ENCODE measurements at regions not wholly inside any gene's neighbourhood (a gene's known extent, or its start where the extent isn't known, plus 50 kb on each side); places are given as distances from the start of the nearest gene placed in this dataset.

GRCh38 chr22:48845356-48845936, 982.2 kb downstream of the BRD1 start:
- H3K27ac Mint-ChIP-seq = no peak overlapping the region
- H3K9me3 Mint-ChIP-seq (ENCODE audit: insufficient read depth) = no peaks in the 10 kb centered on the region
- no peak for TF ChIP-seq CTCF (IDR thresholded peaks at IDR 0.05)
- TF ChIP-seq EZH2 (IDR thresholded peaks at IDR 0.05; ENCODE audit: borderline replicate concordance, insufficient read depth, low read depth, low read length, poor library complexity, severe bottlenecking) = no peak
- H3K4me1 Mint-ChIP-seq = no peaks in the 10 kb centered on the region
- ATAC-seq (ENCODE audit: low read depth) (no peak), DNase-seq (no peak)
- Histone ChIP-seq H3K9me3 (ENCODE audit: control extremely low read depth in 1 of 3, control insufficient read depth in 2 of 3, insufficient read depth in 1 of 3, low read length in 2 of 3) (peaks cover 0 to 20% (median 0%) of the 10 kb centered on the region in 3 donors), H3K4me1 (ENCODE audit: control insufficient read depth in 2 of 2, insufficient read depth in 2 of 2, low read length in 2 of 2) (no peaks in the 10 kb centered on the region), H3K27ac (ENCODE audit: low read length in 2 of 2) (no peak overlapping the region), H3K36me3 (replicated peaks in 1 of 2; ENCODE audit: control extremely low read depth in 1 of 2, control insufficient read depth in 1 of 2, extremely low read depth in 1 of 2, insufficient read depth in 2 of 2, low read length in 1 of 2) (no peaks in the 10 kb centered on the region), H3K4me2 (replicated peaks; ENCODE audit: low read depth, low read length, poor library complexity, severe bottlenecking) (no peak overlapping the region), H3K27me3 (replicated peaks in 1 of 4; ENCODE audit: control extremely low read depth in 1 of 4, control insufficient read depth in 3 of 4, insufficient read depth in 4 of 4, low read length in 3 of 4) (peaks cover 0 to 2% (median 0%) of the 10 kb centered on the region in 4 experiments), H3K4me3 (ENCODE audit: control extremely low read depth in 1 of 5, extremely low read depth in 1 of 5, insufficient read depth in 1 of 5, low read depth in 2 of 5, low read length in 4 of 5) (no peak overlapping the region), H3K79me2 (ENCODE audit: control insufficient read depth, insufficient read depth, low read length) (no peaks in the 10 kb centered on the region), H4K20me1 (ENCODE audit: control insufficient read depth, insufficient read depth, low read length, poor library complexity, severe bottlenecking) (no peaks in the 10 kb centered on the region), H2AFZ (ENCODE audit: insufficient read depth, low read depth, low read length, poor library complexity, severe bottlenecking) (no peak overlapping the region), H3K9ac (ENCODE audit: low read length) (no peak overlapping the region)
- CTCF ChIA-PET = no interaction called here
- intact Hi-C loops (cut with micrococcal nuclease) = no loop called here
- H3K4me3 Mint-ChIP-seq = no peak overlapping the region
- POLR2A ChIA-PET = no interaction called here
- peaks cover 3% of the 10 kb centered on the region for H3K27me3 Mint-ChIP-seq
- WGBS (ENCODE audit: insufficient coverage) = 92% methylated on average over 29 of the region's 29 CpGs

DNA sequence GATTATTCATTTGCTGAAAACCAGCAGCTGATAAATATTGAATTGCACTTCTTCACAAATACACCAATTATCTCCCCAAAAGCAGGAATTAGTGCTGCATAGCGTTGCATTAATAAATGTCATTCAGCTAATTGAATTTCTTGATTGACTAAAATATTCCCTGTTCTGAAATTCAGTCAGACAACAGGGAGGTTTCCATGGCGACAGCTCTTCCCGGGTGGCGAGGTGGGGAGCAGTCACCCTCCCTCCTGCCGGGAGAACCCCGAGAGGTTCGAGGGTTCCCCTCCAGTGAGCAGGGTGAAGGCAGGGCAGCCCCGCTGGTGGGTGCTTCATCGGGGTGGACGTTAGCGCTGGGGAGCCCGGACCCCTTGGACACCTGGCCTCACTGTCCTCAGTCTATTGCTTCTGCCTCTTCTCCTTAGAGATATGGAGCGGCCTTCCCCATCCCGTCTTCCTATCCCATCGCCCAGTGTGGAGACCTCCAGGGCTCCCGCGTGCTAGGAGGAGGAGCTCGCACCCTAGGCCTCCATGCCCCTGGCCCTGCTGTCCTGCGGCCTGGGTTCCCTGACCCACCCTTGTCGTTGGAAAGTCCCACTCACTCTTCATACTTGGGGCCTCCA, 983.5 kb downstream of the BRD1 start:
- Histone ChIP-seq H3K27me3 (replicated peaks in 1 of 4; ENCODE audit: control extremely low read depth in 1 of 4, control insufficient read depth in 3 of 4, insufficient read depth in 4 of 4, low read length in 3 of 4) (peaks cover 0 to 2% (median 0%) of the 10 kb centered on the region in 4 experiments), H3K9ac (ENCODE audit: low read length) (no peak overlapping the region), H3K4me3 (ENCODE audit: control extremely low read depth in 1 of 5, extremely low read depth in 1 of 5, insufficient read depth in 1 of 5, low read depth in 2 of 5, low read length in 4 of 5) (no peak overlapping the region), H3K4me2 (replicated peaks; ENCODE audit: low read depth, low read length, poor library complexity, severe bottlenecking) (no peak overlapping the region), H3K27ac (ENCODE audit: low read length in 2 of 2) (no peak overlapping the region), H3K9me3 (ENCODE audit: control extremely low read depth in 1 of 3, control insufficient read depth in 2 of 3, insufficient read depth in 1 of 3, low read length in 2 of 3) (peaks cover 0 to 31% (median 0%) of the 10 kb centered on the region in 3 donors), H3K4me1 (ENCODE audit: control insufficient read depth in 2 of 2, insufficient read depth in 2 of 2, low read length in 2 of 2) (no peaks in the 10 kb centered on the region), H3K36me3 (replicated peaks in 1 of 2; ENCODE audit: control extremely low read depth in 1 of 2, control insufficient read depth in 1 of 2, extremely low read depth in 1 of 2, insufficient read depth in 2 of 2, low read length in 1 of 2) (no peaks in the 10 kb centered on the region), H4K20me1 (ENCODE audit: control insufficient read depth, insufficient read depth, low read length, poor library complexity, severe bottlenecking) (no peaks in the 10 kb centered on the region), H3K79me2 (ENCODE audit: control insufficient read depth, insufficient read depth, low read length) (no peaks in the 10 kb centered on the region), H2AFZ (ENCODE audit: insufficient read depth, low read depth, low read length, poor library complexity, severe bottlenecking) (no peak overlapping the region)
- H3K27ac Mint-ChIP-seq = no peak overlapping the region
- no peak for ATAC-seq (ENCODE audit: low read depth)
- 84% methylated on average over 13 of the region's 20 CpGs for WGBS (ENCODE audit: insufficient coverage)
- POLR2A ChIA-PET = no interaction called here
- H3K9me3 Mint-ChIP-seq (ENCODE audit: insufficient read depth) = no peaks in the 10 kb centered on the region
- intact Hi-C loops (cut with micrococcal nuclease) = no loop called here
- no peak overlapping the region for H3K4me3 Mint-ChIP-seq
- CTCF ChIA-PET = no interaction called here
- no peak for DNase-seq
- TF ChIP-seq EZH2 (IDR thresholded peaks at IDR 0.05; ENCODE audit: borderline replicate concordance, insufficient read depth, low read depth, low read length, poor library complexity, severe bottlenecking) (no peak), CTCF (IDR thresholded peaks at IDR 0.05) (no peak)
- H3K4me1 Mint-ChIP-seq = no peaks in the 10 kb centered on the region
- H3K27me3 Mint-ChIP-seq = peaks cover 3% of the 10 kb centered on the region
